GM15510 (cell line): ENCODE measurements at regions not wholly inside any gene's neighbourhood (a gene's known extent, or its start where the extent isn't known, plus 50 kb on each side); places are given as distances from the start of the nearest gene placed in this dataset.

Experiments
- POLR2A ChIP-seq: IDR thresholded peaks from 3 replicates; pipeline ENCODE4 v1.6.1; 2011; ENCODE audit warnings: borderline replicate concordance; ENCODE audit not compliant: insufficient read length; ENCODE audit errors: extremely low read depth

GRCh38 chr22:47657224-47657623, 894.8 kb downstream of the TBC1D22A start:
- no peak for TF ChIP-seq POLR2A

GRCh38 chr22:47656806-47657205, 894.4 kb downstream of the TBC1D22A start:
- no peak for TF ChIP-seq POLR2A

- TF ChIP-seq POLR2A: no peak
These were observed 893.5 kb downstream of the TBC1D22A start for GRCh38 chr22:47655930-47656329.

- TF ChIP-seq POLR2A: no peak
These were observed 892.6 kb downstream of the TBC1D22A start for GRCh38 chr22:47654922-47655491.

GRCh38 chr22:47653921-47654320, 891.5 kb downstream of the TBC1D22A start:
- no peak for TF ChIP-seq POLR2A

GRCh38 chr22:47651216-47651987, 889.0 kb downstream of the TBC1D22A start:
- TF ChIP-seq POLR2A: no peak

- TF ChIP-seq POLR2A: no peak
These were observed 885.3 kb downstream of the TBC1D22A start for GRCh38 chr22:47647720-47648119.

- TF ChIP-seq POLR2A: no peak
These were observed 884.7 kb downstream of the TBC1D22A start for GRCh38 chr22:47647181-47647580.

- no peak for TF ChIP-seq POLR2A
These were observed 883.5 kb downstream of the TBC1D22A start for GRCh38 chr22:47645923-47646322.

GRCh38 chr22:47645450-47645914, 883.0 kb downstream of the TBC1D22A start:
- no peak for TF ChIP-seq POLR2A

GRCh38 chr22:47634347-47634746, 871.9 kb downstream of the TBC1D22A start:
- TF ChIP-seq POLR2A: no peak

- TF ChIP-seq POLR2A: no peak
These were observed 870.7 kb downstream of the TBC1D22A start for GRCh38 chr22:47633111-47633510.

GRCh38 chr22:47632701-47633100, 870.3 kb downstream of the TBC1D22A start:
- no peak for TF ChIP-seq POLR2A

- TF ChIP-seq POLR2A: no peak
These were observed 869.2 kb downstream of the TBC1D22A start for GRCh38 chr22:47631571-47632102.

GRCh38 chr22:47630741-47631534, 868.5 kb downstream of the TBC1D22A start:
- TF ChIP-seq POLR2A: no peak
